ENCODE measurements at regions not wholly inside any gene's neighbourhood (a gene's known extent, or its start where the extent isn't known, plus 50 kb on each side); places are given as distances from the start of the nearest gene placed in this dataset.

DNA sequence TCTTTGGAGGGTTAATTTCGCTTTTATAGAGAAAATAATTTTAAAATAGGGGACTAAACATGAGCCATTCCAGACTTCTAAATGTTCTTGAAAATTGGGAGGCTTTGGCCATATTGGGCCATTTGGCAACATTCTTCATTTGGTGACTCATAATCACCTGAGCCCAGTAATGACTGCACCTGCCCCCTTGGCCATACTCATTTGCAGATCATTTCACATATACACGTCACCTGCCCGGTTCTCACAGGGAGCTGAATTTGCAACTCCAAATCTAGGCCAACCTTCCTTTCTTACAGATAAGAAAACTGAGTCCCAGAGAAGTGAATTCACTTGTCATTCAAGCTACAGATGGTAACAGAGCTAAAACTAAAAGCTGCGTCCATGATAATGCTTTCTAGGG is 289.7 kb downstream of the EPHA4 start:
- DNase-seq: no peak

DNA sequence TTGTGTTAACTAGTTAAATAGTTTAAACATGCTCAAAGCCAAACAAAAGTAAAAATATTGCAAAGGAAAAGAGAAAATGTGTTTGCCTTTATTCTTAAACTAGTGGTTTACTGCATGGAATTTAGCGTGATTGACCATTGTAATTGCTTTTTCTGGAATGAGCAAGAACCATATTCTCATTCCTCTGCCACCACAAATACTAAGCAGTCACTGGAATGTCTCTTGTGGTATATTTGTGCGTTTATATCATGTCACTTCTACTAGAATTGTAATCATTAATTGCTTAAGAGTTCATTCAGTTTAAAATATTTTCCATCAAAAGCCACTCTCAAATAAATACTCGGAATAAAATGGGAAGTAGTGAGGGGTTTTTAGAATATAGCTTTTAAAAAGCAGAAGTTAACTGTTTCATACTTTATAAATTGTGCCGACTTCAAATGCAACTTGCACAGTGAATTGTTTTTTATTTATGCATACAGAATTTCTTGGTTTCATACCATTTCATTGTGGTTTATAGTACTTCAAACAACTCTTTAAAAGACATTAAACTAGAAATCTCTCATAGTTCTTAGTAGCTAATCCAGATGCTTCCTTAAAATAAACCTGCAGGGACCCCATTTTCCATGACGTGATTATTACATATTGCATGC is 288.1 kb downstream of the EPHA4 start:
- DNase-seq: no peak

DNA sequence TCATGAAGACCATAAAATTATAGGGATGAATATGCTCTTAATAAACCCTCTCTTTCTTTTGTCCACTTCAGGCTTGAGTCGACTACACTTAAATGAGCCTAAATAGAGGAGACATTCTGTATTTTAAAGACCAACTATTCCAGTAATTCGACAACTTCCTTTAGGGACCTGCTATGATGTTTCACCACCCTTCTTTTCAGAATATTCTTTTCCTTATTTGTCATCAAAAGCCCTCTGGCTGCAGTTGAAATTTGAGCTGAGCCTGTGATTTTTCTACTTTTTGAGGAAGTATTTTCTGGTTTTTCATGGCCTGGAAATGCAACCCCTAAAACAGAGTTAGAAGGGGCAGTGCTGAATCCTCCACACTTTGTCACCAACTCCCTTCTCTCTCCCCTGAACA is 287.0 kb downstream of the EPHA4 start:
- no peak for DNase-seq

DNA sequence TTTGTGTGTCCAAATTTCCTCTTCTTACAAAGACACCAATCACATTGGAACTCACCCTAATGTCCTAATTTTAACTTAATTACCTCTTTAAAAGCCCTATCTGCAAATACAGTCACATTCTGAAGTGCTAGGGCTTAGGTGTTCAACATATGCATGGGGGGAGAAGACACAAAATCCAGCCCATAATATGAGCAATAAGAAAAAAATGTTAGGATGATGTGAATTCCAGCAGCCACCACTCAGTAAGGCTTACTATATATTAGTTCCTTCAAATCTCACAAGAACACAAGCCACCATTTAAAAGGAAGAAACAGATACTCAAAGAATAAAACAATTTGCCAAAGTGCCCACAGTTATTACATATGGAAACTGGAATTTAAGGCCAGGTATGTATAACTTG is 285.7 kb downstream of the EPHA4 start:
- DNase-seq: no peak

DNA sequence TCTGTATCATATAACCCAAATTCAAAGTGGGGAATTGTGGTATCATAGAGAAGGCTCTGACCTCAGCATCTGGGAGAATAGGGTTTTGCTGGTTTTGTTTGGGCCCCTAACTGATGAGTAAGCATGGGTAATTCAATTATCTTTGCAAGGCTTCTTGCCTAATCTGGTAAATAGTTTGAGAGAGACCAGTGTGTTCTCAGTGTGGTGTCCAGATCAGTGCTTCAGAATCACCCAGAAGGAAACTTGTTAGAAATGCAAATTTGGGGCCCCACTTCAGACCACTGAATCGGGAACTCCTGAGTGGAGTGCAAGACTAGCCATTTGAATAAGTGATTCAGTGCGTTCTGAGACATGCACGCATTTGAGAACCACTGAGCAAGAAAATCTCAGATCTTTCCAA is 282.7 kb downstream of the EPHA4 start:
- DNase-seq: no peak

DNA sequence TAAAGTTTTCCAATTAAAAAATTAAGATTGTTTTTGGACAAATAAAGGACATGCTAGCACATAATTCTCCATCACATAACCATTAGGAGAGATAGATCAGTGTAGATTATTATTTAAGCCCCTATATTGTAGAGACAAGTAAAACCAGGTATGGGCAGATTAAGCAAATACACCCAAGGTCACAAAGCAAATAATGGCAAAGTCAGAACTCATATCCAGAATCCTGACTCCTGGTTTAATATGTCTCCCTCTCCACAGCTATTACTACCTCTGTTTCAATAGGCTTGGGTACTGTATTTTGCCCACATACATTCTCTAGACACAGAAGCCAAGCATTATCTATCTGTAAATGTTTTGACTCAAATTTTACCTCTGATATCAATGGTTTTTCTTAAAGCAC is 282.3 kb downstream of the EPHA4 start:
- DNase-seq: no peak

DNA sequence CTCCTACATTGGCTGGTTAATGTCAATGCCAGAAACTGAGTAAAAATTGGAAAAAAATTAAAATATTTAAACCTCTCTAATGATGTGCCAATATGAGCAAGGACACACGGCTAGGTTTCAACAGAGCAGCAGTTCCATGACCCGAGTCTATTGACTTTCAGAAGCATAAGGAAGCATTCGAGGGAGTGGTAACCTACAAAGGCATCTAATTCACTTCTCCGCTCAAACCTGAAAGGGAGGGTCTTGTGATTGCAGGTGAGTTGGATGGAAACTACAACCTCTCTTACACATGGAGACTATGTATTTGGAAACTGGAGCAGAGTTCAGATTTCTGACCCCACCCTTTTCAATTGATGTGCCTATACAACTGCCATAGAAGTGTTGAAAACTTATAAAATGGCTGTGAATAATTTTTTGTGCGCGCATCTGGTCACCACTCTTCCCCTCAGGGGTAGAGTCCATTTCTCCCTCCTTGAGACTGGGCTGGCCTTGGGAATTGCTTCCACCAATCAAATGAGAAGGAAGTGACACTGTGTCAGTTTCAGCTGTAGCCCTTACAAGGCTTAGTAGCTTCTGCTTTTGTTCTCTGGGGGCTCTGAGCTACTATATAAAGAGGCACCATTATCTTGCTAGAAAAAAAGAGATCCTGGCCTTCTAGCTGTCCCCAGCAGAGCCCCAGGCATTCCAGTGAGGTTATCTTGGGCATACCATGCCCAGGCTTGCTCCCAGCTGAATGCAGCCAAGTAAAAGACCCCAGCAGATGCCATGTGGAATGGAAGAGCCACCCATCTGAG is 278.0 kb downstream of the EPHA4 start:
- no peak for DNase-seq

DNA sequence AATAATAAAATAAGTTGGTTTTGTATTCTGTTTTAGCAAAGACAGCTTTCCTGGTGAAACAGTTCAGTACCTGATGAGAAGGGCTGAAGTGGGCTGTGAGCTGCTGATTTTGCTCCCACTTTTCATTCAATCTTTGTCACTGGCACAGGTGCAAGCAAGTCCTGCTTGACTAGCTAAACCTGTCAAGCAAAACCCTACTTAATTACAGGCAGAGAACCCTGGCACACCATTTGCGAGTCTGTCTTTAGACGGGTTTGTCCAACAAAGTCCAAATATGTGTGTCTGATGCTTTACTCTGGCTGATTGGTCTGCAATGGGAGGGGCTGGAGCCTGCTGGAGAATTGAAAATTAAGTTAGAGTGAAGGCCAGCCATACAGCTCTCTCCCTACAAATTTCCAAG is 267.2 kb downstream of the EPHA4 start:
- DNase-seq: no peak

DNA sequence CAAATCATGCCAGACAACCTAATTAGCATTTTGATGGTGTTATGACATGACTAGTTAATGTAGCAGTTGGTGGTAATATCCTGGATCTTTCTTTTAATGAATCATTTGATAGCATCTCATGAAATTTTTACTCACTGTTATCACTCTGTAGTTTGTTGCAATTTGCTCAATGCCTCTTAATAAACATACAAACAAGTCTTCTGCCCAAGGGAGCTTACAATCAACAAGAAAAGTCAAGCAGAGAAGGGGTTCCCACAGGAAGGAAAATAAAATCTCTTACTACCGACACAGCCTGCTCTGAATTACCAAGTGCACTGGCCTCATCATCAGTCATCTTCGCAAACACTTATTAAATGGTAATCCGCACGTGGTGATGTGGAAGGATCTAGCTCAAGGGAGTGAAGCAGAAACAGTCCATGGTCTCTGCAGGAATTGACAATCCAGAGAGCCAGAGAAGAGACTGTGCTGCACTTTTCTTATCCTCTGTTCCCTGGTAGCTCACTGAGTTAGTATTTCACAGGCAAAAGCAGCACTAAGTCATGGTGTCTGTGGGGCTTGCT is 263.5 kb downstream of the EPHA4 start:
- no peak for DNase-seq

DNA sequence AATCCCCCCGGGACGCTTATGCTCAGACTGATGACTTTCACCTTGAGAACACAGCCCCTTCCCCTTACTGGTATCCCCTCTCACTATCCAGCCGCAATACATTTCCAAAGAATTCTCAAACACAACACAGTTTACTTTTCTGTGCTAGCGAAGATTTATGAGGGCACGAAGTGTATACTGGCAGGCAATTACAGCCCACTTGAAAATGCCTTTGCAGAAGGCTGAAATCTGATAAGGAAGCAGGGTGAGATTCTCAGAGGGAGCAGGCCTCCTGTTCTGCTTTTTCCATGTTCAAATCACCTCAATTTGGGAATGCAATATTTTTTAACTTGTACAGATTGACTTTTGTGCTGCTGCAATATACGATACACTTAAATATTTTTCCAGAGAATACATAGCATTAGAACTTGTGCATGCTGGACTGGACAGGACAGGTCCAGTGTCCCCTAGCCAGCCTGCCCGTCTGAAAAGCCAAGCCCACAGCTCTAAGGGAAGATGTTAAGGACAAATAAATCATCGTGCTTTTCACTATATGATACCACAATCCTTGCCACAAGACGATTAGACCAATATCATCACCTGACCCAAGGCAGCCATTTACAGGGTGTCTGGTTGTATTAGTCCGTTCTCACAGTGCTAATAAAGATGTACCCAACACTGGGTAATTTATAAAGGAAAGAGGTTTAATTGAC is 262.1 kb downstream of the EPHA4 start:
- DNase-seq: no peak

DNA sequence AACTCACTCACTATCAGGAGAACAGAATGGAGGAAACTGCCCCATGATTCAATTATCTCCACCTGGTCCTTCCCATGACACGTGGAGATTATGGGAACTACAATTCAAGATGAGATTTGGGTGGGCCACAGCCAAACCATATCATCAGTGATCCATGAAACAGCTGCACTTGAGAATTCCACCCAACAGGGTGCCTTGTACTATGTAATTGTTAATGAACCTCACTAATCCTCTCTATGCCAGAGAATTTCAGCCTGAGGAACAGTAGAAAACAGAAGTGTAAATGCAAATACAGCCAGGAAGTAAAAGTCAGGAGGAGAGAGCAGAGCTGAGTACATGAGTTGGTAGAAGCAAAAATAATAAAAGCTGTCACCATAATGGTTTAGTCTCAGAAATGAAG is 261.4 kb downstream of the EPHA4 start:
- DNase-seq: no peak

DNA sequence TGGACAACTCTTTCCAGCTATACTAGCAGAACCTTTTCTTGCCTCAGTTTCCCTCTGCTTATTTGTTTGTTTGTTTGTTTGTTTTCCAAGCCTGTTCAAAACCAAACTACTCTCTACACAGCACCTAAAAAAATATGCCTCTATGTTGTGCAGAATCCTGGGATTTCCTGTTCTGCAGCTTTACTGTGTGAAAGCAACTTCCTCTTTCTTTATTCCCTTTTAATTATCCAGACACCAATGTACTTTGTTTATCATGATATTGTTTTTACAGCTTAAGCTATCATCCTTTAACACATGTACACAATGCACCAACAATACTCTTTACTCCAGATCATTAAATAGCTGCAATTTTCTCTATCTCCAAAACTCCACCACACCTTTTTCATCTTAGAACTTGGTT is 259.5 kb downstream of the EPHA4 start:
- DNase-seq: no peak

DNA sequence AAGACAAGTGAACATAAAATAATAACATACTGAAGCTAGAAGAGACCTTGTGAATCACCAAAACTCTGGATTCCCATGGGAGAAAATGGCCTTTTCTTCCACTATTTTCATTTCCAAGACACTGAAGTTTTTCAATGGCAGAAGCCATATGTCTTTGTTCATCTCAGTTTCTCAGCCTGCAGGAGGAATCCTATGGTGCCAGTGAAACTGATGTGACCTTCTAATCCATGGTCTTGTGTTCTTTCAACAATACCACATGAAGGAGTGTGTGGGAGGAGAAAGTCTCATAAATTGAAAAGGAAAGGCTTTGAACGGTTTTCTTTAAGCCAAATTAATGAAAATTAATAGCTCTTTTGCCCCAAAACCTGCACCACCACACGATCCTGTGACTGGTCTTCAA is 257.3 kb downstream of the EPHA4 start:
- no peak for DNase-seq

DNA sequence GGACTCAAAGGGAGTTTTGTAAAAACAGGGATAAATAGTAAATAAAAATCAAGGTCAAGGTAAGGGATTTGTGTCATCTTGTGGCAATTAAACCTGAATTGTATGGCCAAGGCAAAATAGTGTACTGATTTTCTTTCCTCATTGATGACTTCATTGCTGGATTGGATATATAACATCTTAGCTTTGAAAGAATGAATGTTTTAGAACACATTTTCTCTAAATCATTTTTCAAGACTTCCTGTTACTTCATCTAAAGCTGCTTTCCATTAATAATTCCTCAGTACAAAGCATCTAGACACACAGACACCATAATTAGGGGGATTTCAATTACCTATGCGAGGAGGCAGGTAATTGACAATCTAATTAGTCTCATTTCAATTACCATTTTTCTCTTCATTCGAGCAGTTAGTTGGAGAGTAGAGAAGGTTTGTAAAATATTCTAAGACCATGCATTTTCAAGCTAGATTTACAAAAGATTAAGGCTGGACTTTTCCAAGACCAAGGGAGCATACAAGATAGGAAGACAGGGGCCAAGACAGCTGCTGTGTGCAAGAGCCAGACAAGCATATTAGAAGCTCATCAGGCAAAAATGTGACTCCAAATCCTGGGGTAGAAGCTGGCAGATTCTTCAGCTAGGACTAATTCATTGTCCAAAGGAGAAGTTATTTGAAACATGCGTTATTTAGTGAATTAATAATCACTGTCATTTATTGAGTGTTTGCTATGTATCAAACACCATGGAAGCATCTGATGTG is 253.6 kb downstream of the EPHA4 start:
- DNase-seq: no peak

DNA sequence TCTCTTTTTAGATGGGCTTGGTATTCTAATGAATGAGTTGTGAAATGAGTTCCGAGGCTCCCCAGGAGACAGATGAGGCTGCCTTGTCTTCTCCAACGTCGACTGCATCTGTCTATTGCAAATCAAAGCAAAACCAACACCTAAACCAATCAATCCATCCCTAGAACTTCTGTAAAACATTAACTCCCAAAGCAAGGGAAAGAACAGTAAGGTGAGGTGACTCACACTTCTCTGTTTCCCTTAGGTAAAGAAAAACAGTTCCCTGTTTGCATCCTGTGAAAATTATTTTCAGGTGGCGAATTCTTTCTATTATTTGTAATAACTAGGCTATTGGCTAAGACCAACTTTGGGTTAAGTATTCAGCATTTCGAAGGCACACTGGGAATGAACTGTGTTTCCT is 249.4 kb downstream of the EPHA4 start:
- DNase-seq: no peak

DNA sequence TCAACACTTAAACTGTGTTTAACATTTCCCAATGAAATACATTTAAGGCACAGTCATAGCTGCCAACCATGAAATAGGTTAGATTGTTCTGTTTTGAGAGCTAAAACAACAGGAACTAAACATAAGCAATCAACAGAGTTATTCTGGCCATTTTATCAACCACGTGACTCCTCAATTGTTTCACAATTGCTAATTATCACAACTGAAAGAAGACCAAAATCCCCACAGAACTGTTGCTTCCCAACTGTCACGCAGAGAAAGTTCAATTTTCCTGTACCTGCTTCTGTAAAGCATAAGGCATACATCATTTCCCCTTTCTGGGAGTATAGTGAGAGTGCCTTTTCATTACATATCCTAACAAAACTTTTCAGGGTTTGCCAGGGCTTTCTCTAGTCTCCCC is 248.6 kb downstream of the EPHA4 start:
- no peak for DNase-seq

DNA sequence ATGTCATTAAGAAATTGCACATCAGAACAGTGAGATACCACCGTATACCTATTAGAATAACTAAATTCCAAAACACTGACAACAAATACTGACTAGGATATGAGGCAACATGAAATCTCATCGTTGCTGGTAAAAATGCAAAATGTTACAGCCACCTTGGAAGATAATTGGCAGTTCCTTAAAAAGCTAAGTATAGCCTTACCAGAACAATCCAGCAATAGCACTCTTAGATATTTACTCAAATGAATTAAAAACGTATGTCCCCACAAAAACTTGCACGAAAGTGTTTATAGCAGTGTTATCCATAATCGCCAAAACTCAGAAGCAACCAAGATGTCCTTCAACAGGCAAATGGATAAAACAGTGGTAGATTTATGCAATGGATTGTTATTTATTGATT is 241.7 kb downstream of the EPHA4 start:
- no peak for DNase-seq

DNA sequence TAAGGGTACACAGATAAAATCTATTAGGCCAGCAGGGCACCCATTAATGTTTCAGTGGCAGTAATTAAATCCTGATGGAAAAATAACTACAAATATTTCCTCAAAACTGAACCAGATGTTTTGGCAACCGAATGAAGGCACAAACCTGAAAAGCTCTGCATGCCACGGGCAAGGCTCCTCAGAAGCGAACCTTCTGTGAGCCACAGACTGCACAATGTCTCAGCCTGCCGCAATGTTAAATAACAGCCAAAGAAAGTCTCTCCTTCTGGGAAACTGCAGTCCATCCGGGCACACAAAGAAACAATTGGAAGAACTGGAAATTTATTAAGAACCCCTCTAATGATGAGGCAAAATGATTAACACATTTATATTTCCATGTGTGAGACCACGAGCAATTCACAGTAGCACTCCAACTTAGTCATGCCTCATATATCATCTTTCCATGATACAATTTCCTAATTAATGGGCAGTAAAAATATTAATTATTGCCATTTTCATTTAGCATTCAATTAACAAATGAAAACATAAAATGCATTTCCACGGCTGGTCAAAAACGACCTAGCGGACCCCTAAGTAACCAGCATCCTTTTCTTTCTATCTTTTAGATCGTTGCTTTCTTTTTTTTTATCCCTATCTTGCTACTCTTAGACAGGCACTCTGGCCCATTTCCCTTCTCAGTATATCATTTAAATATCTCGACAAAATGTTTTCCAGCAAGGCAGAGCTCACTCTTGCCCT is 237.5 kb downstream of the EPHA4 start:
- no peak for DNase-seq

DNA sequence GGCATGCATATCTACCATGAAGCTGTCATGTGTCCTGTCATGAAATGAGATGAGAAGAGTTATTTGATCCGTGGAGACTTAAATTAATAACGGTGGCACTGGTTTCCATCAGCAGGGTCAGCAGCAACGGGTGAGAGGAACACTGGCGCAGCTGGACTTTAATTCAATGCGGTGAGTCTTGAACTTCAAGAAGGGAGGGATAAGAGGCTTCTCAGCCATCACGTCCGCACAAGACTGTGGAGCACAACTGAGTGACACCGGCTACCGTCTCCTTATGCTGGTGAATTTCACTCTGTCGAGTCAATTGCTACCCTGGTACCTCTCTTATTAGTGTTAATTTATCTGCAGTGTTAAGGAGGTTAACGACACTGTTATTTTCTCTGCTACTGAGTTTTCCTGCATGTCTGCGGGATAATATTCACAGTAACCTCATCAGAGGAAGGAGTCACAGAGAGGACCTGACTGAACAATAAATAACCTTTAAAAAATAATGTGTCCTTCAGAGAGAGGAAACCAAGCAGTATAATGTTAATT is 236.8 kb downstream of the EPHA4 start:
- no peak for DNase-seq

DNA sequence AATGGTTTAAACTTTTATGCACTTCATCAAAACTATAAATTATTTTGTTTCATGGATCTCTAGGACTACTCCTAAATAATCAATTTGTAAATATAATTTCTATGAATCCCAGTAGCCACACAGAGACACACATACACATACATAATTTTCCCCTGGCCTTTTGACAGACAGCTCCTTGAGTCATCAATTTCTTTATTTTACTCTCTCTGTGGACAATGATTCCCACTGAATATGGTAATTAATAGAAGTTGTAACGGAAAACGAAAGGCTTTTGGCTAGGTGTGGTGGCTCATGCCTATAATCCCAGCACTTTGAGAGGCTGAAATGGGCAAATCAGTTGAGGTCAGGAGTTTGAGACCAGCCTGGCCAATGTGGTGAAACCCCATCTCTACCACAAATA is 235.1 kb downstream of the EPHA4 start:
- DNase-seq: no peak

DNA sequence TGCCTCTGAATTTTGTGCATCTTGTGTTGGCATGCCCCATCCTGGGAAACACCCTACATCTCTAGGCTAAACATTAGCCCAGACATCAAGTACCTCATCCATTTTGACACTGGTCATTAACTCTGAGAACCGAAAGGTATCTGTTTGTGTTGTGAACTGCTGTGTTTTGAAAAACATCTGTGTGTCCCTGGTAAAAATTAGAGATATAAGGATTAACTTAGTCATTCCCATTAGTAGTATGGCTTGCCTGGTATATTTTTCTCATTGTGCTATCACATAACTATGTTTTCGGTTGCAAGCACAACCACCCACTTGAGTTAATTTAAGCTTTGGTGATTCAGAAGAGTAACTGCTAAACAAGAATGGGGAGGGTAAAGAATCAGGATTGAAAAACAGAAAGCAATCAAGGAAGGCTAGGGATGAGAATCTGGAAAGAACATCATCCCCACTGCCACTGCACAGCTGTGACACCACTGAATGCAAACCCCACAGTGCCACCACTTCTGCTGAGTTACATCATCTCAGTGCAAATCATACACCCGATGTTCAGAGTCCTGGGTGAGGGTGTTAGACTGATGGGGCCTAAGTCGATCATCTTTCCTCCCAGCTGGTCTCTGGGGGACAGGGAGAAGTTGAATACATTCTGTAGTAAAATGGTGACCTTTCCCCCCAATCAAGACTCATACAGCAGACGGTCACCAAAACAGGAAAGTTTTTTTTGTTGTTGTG is 234.0 kb downstream of the EPHA4 start:
- no peak for DNase-seq
